ENCODE measurements at regions not wholly inside any gene's neighbourhood (a gene's known extent, or its start where the extent isn't known, plus 50 kb on each side); places are given as distances from the start of the nearest gene placed in this dataset.

- peaks cover 12% of the 10 kb centered on the region; the same call in 1 of the 2 replicates for H3K9me3 ChIP-seq (ENCODE audit: low read length)
- ChIA-PET CTCF (ENCODE audit: unreplicated experiment) (interaction anchor here (0.5 to 3.7 kb wide), 10 partner anchors 8 to 173 kb away, joined by 3 to 45 read pairs (median 4); no protein-coding TSS in a partner anchor), POLR2A (interaction anchor here (0.8 to 2.8 kb wide), 14 partner anchors 8 to 124 kb away, joined by 3 to 25 read pairs (median 3); no protein-coding TSS in a partner anchor)
- H2AFZ ChIP-seq (ENCODE audit: low read length) = no peak overlapping the region
- TF ChIP-seq EZH2phosphoT487 (IDR thresholded peaks at IDR 0.05; ENCODE audit: borderline replicate concordance, low read depth, low read length) = no peak
- TF ChIP-seq, protein P1, sequence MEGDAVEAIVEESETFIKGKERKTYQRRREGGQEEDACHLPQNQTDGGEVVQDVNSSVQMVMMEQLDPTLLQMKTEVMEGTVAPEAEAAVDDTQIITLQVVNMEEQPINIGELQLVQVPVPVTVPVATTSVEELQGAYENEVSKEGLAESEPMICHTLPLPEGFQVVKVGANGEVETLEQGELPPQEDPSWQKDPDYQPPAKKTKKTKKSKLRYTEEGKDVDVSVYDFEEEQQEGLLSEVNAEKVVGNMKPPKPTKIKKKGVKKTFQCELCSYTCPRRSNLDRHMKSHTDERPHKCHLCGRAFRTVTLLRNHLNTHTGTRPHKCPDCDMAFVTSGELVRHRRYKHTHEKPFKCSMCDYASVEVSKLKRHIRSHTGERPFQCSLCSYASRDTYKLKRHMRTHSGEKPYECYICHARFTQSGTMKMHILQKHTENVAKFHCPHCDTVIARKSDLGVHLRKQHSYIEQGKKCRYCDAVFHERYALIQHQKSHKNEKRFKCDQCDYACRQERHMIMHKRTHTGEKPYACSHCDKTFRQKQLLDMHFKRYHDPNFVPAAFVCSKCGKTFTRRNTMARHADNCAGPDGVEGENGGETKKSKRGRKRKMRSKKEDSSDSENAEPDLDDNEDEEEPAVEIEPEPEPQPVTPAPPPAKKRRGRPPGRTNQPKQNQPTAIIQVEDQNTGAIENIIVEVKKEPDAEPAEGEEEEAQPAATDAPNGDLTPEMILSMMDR (conservative IDR thresholded peaks at IDR 0.05; ENCODE audit: low read length) = no peak
- H3K4me2 ChIP-seq (ENCODE audit: low read length) = no peak overlapping the region
- no peaks in the 10 kb centered on the region for H3K79me2 ChIP-seq (ENCODE audit: insufficient read depth, low read depth, low read length)
- no peaks in the 10 kb centered on the region for H3K9me2 ChIP-seq (ENCODE audit: insufficient read depth, low read length)
- no peak overlapping the region for H3K27ac ChIP-seq (ENCODE audit: low read depth, low read length, poor library complexity, severe bottlenecking)
- H4K20me1 ChIP-seq (ENCODE audit: insufficient read depth, low read length) = no peaks in the 10 kb centered on the region
- no peaks in the 10 kb centered on the region; the same call in 1 of the 2 replicates for H3K36me3 ChIP-seq (ENCODE audit: insufficient read depth, low read length)
- DNase-seq (ENCODE audit: low spot score) = no peak
- intact Hi-C loops (cut with micrococcal nuclease; ENCODE audit: unreplicated experiment) = loop anchor here (2.0 kb wide), 2 partner anchors 51 to 63 kb away; no protein-coding TSS in a partner anchor
- H3K4me3 ChIP-seq (ENCODE audit: low read depth, low read length, poor library complexity, severe bottlenecking) = no peak overlapping the region
- BruUV-seq (replicated peaks) = no TSS peak
- peaks cover 32% of the 10 kb centered on the region for H3K4me1 ChIP-seq (ENCODE audit: insufficient read depth, low read length, poor library complexity, severe bottlenecking)
These were observed 50.2 kb upstream of the SEMA4D start for GRCh38 chr9:89548071-89548638.
